ENCODE measurements at regions not wholly inside any gene's neighbourhood (a gene's known extent, or its start where the extent isn't known, plus 50 kb on each side); places are given as distances from the start of the nearest gene placed in this dataset.

DNA sequence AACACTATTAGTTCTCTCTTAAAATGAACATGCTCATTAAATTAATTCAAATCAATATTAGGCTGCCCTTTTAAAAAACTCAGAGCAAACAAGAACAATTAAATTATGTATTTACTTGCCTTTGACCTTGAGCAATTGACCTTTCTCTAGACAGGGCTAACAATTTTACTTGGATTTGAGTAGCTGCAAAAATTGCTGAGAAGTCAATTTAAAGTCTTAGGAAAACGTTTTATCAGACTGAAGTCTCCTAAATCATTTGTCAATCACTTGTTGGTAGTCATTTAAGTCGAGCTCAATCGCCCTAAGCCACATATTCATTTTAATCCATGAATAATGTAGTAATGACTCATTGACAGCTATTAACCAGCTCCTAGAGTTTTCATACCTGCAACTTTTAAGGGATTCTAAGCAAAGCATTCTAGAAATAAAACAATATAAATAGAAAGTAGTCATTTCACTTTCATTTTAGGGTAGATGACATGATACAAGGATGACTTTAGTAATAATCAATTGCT lies 84.9 kb upstream of the SEC61G start:
- no peak overlapping the region for H3K27ac ChIP-seq
- TF ChIP-seq, protein P1, sequence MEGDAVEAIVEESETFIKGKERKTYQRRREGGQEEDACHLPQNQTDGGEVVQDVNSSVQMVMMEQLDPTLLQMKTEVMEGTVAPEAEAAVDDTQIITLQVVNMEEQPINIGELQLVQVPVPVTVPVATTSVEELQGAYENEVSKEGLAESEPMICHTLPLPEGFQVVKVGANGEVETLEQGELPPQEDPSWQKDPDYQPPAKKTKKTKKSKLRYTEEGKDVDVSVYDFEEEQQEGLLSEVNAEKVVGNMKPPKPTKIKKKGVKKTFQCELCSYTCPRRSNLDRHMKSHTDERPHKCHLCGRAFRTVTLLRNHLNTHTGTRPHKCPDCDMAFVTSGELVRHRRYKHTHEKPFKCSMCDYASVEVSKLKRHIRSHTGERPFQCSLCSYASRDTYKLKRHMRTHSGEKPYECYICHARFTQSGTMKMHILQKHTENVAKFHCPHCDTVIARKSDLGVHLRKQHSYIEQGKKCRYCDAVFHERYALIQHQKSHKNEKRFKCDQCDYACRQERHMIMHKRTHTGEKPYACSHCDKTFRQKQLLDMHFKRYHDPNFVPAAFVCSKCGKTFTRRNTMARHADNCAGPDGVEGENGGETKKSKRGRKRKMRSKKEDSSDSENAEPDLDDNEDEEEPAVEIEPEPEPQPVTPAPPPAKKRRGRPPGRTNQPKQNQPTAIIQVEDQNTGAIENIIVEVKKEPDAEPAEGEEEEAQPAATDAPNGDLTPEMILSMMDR (IDR thresholded peaks at IDR 0.05) = no peak
- peaks cover 8% of the 10 kb centered on the region for H3K4me1 ChIP-seq
- no peaks in the 10 kb centered on the region for H3K36me3 ChIP-seq (ENCODE audit: low read depth, missing control alignments)
- no peak for DNase-seq
- intact Hi-C loops (cut with DNase I; ENCODE audit: low total_unique reads) = no loop called here
- H3K27me3 ChIP-seq = no peaks in the 10 kb centered on the region
- 66 to 69% methylated on average over 3 of the region's 3 CpGs for WGBS, 2 donors
- no peaks in the 10 kb centered on the region for H3K9me3 ChIP-seq
- no peak overlapping the region for H3K4me3 ChIP-seq

DNA sequence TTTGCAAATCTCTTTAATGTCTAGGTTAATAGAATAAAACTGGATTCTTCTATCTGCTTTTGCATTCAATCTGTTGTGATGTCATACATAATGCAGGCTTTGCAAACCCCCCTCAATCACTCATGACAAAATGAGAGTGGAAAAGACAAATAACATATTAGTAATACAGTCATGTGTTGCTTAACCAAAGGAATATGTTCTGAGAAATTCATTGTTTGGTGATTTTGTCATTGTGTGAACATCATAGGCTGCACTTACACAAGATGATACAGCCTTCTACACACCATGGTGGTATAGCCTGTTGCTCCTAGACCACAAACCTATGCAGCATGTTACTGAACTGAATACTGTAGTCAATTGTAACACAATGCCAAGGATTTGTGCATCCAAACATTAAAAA lies 87.3 kb upstream of the SEC61G start:
- H3K27ac ChIP-seq = no peak overlapping the region
- peaks cover 4% of the 10 kb centered on the region for H3K4me1 ChIP-seq
- H3K36me3 ChIP-seq (ENCODE audit: low read depth, missing control alignments) = no peaks in the 10 kb centered on the region
- no peak for DNase-seq
- intact Hi-C loops (cut with DNase I; ENCODE audit: low total_unique reads) = no loop called here
- TF ChIP-seq, protein P1 (IDR thresholded peaks at IDR 0.05) = no peak
- no peak for TF ChIP-seq POLR2A (IDR thresholded peaks at IDR 0.05)
- no peak overlapping the region for H3K4me3 ChIP-seq
- no peaks in the 10 kb centered on the region for H3K27me3 ChIP-seq
- no peaks in the 10 kb centered on the region for H3K9me3 ChIP-seq

DNA sequence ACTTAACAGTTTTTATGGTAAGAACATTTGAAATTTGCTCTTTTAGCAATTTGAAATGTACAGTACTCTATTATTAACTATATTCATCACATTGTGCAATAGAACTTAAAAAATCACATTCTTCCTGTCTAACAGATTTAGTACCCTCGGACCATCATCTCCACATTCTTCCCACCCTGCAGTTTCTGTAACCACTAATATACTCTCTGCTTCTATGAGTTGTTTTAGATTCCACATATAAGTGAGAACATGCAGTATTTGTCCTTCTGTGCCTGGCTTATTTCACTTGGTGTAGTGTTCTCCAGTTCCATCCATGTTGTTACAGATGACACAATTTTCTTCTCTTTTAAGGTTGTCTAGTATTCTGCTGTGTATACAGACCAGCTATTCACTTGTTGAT lies 88.9 kb upstream of the SEC61G start:
- no peak overlapping the region for H3K4me3 ChIP-seq
- 83 to 84% methylated on average over 1 of the region's 1 CpG for WGBS, 2 donors
- H3K27me3 ChIP-seq = no peaks in the 10 kb centered on the region
- no peaks in the 10 kb centered on the region for H3K4me1 ChIP-seq
- no peaks in the 10 kb centered on the region for H3K36me3 ChIP-seq (ENCODE audit: low read depth, missing control alignments)
- intact Hi-C loops (cut with DNase I; ENCODE audit: low total_unique reads) = no loop called here
- no peak for TF ChIP-seq POLR2A (IDR thresholded peaks at IDR 0.05)
- TF ChIP-seq, protein P1 (IDR thresholded peaks at IDR 0.05) = no peak
- no peak overlapping the region for H3K27ac ChIP-seq
- no peaks in the 10 kb centered on the region for H3K9me3 ChIP-seq
- no peak for DNase-seq

DNA sequence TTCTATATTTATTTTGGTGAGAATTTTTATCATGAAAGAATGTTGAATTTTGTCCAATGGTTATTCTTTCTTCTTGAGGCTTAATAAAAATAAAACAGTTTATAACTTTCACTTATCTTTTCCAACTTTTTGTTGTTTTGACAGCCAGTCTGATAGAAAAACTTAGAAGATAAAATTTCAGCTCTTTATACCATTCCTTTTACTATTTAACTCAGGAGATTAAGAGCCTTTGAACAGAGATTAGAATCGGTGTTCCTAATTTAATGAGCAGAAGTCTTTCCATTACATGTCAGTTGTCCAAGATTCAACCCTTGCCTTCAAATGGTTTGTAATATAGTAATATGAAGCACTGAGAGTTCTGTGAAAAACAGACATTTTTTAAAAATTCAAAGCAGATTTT lies 97.8 kb upstream of the SEC61G start:
- intact Hi-C loops (cut with DNase I; ENCODE audit: low total_unique reads) = no loop called here
- no peak for TF ChIP-seq POLR2A (IDR thresholded peaks at IDR 0.05)
- TF ChIP-seq, protein P1 (IDR thresholded peaks at IDR 0.05) = no peak
- Histone ChIP-seq H3K27ac (no peak overlapping the region), H3K4me3 (no peak overlapping the region), H3K36me3 (ENCODE audit: low read depth, missing control alignments) (no peaks in the 10 kb centered on the region), H3K9me3 (no peaks in the 10 kb centered on the region), H3K4me1 (no peaks in the 10 kb centered on the region), H3K27me3 (no peaks in the 10 kb centered on the region)
- DNase-seq = no peak
- 49 to 61% methylated on average over 1 of the region's 1 CpG for WGBS, 2 donors

DNA sequence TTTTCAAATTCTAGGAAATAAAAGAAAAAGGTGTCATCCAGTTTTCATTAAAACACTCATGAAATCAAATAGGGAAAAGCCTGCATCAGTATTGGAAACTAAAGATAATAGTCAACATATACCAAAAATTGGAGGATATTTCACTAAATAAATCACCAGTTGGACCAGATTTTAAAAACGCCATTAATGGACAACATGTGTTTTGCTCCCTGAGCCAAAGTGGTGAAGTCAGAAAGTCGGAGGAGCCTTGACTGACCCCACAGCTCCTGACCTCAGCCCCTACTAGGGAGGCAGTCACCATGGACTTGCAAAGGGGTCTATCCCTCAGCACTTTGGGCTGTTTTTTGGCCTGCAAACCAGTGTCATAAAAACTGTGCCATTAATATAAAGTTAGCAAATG lies 98.3 kb upstream of the SEC61G start:
- Histone ChIP-seq H3K27ac (no peak overlapping the region), H3K27me3 (no peaks in the 10 kb centered on the region), H3K4me1 (no peaks in the 10 kb centered on the region), H3K4me3 (no peak overlapping the region), H3K9me3 (no peaks in the 10 kb centered on the region), H3K36me3 (ENCODE audit: low read depth, missing control alignments) (no peaks in the 10 kb centered on the region)
- intact Hi-C loops (cut with DNase I; ENCODE audit: low total_unique reads) = no loop called here
- 62 to 75% methylated on average over 2 of the region's 2 CpGs for WGBS, 2 donors
- DNase-seq = no peak
- TF ChIP-seq POLR2A (IDR thresholded peaks at IDR 0.05) = no peak
- TF ChIP-seq, protein P1 (IDR thresholded peaks at IDR 0.05) = no peak
